ENCODE measurements at regions not wholly inside any gene's neighbourhood (a gene's known extent, or its start where the extent isn't known, plus 50 kb on each side); places are given as distances from the start of the nearest gene placed in this dataset.

GRCh38 chr2:16020389-16021008 lies 80.1 kb downstream of the MYCN start:
- H3K27ac ChIP-seq = no peak overlapping the region
- H3K36me3 ChIP-seq = no peaks in the 10 kb centered on the region
- 74 to 75% methylated on average over 5 of the region's 5 CpGs for WGBS, 2 donors
- no peak for TF ChIP-seq POLR2A (IDR thresholded peaks at IDR 0.05)
- TF ChIP-seq CTCF (IDR thresholded peaks at IDR 0.05) = no peak
- no peak for DNase-seq
- no peak overlapping the region for H3K4me3 ChIP-seq
- peaks cover 0 to 26% (median 0%) of the 10 kb centered on the region in 4 donors for H3K27me3 ChIP-seq
- peaks cover 0 to 15% (median 0%) of the 10 kb centered on the region in 3 donors for H3K4me1 ChIP-seq
- intact Hi-C loops (cut with DNase I) = no loop called here
- no peaks in the 10 kb centered on the region for H3K9me3 ChIP-seq

- Histone ChIP-seq H3K36me3 (no peaks in the 10 kb centered on the region), H3K27me3 (peaks cover 0 to 33% (median 0%) of the 10 kb centered on the region in 4 donors), H3K4me3 (no peak overlapping the region), H3K4me1 (peaks cover 0 to 15% (median 0%) of the 10 kb centered on the region in 3 donors), H3K27ac (no peak overlapping the region), H3K9me3 (no peaks in the 10 kb centered on the region)
- WGBS, 2 donors = 80 to 92% methylated on average over 4 of the region's 4 CpGs
- TF ChIP-seq POLR2A (IDR thresholded peaks at IDR 0.05) (no peak), CTCF (IDR thresholded peaks at IDR 0.05) (no peak)
- no peak for DNase-seq
- intact Hi-C loops (cut with DNase I) = no loop called here
These were observed 79.4 kb downstream of the MYCN start for GRCh38 chr2:16019617-16020351.

GRCh38 chr2:16019060-16019480 lies 78.7 kb downstream of the MYCN start:
- Histone ChIP-seq H3K36me3 (no peaks in the 10 kb centered on the region), H3K27ac (no peak overlapping the region), H3K27me3 (peaks cover 0 to 41% (median 0%) of the 10 kb centered on the region in 4 donors), H3K4me3 (no peak overlapping the region), H3K9me3 (no peaks in the 10 kb centered on the region), H3K4me1 (peaks cover 0 to 20% (median 0%) of the 10 kb centered on the region in 3 donors)
- intact Hi-C loops (cut with DNase I) = no loop called here
- no peak for TF ChIP-seq POLR2A (IDR thresholded peaks at IDR 0.05)
- TF ChIP-seq CTCF (IDR thresholded peaks at IDR 0.05) = no peak
- no peak for DNase-seq
- 80 to 84% methylated on average over 6 of the region's 6 CpGs for WGBS, 2 donors

GRCh38 chr2:16018277-16019059 lies 78.1 kb downstream of the MYCN start:
- intact Hi-C loops (cut with DNase I) = no loop called here
- peaks cover 0 to 47% (median 0%) of the 10 kb centered on the region in 4 donors for H3K27me3 ChIP-seq
- H3K9me3 ChIP-seq = no peaks in the 10 kb centered on the region
- peaks cover 0 to 26% (median 0%) of the 10 kb centered on the region in 3 donors for H3K4me1 ChIP-seq
- no peak overlapping the region for H3K27ac ChIP-seq
- no peak for DNase-seq
- H3K36me3 ChIP-seq = no peaks in the 10 kb centered on the region
- 85 to 96% methylated on average over 9 to 10 of the region's 13 CpGs for WGBS, 2 donors
- no peak overlapping the region for H3K4me3 ChIP-seq
- TF ChIP-seq CTCF (IDR thresholded peaks at IDR 0.05) = no peak
- TF ChIP-seq POLR2A (IDR thresholded peaks at IDR 0.05) = no peak

GRCh38 chr2:16016282-16016681 lies 75.9 kb downstream of the MYCN start:
- TF ChIP-seq CTCF (IDR thresholded peaks at IDR 0.05) = no peak
- TF ChIP-seq POLR2A (IDR thresholded peaks at IDR 0.05) = no peak

More at GRCh38 chr2:16016282-16016681, 75.9 kb downstream of the MYCN start:
- Histone ChIP-seq H3K27ac (no peak overlapping the region), H3K4me1 (peaks cover 3 to 42% (median 8%) of the 10 kb centered on the region in 3 donors), H3K27me3 (peaks cover 0 to 63% (median 0%) of the 10 kb centered on the region in 4 donors), H3K4me3 (no peak overlapping the region), H3K9me3 (no peaks in the 10 kb centered on the region), H3K36me3 (no peaks in the 10 kb centered on the region)
- intact Hi-C loops (cut with DNase I) = no loop called here
- WGBS, 2 donors = 87 to 88% methylated on average over 1 of the region's 1 CpG
- no peak for DNase-seq
